K562 (cell line): ENCODE measurements at regions not wholly inside any gene's neighbourhood (a gene's known extent, or its start where the extent isn't known, plus 50 kb on each side); places are given as distances from the start of the nearest gene placed in this dataset.
"Not testable (repeated sequence)": the region's sequence is repeated elsewhere in the genome, so short reads cannot be mapped to it uniquely, and the experiment has no call there.

Source experiments
- ATAC-seq: fragments of 200-7000 bp; cut with Tn5 transposase; 3 replicates; pipeline ENCODE4 v1.9.1; 2020; ENCODE audit warnings: moderate library complexity
- BruUV-seq: library from RNA; stranded (reverse); fragments of 400-500 nt; replicated peaks from 2 replicates; lab custom pipeline; 2021; lab: Mats Ljungman, UMichigan
- CTCF ChIA-PET: fragments of 300-600 bp; formaldehyde crosslinking; extraction: SDS; loops from one replicate; lab custom pipeline; 2021; ENCODE audit warnings: low intra/inter-chr PET ratio; lab: Yijun Ruan, JAX
- POLR2A ChIA-PET: fragments of 300-600, 350-650 bp; sonication (Branson Sonifier 250); formaldehyde crosslinking; extraction: SDS; loops from one replicate; lab custom pipeline; 2021; ENCODE audit warnings: antibody characterized with exemption, inconsistent platforms; lab: Yijun Ruan, JAX
- DNase-seq, 4 experiments: peaks; one replicate each; pipeline versions ENCODE4 v3.0.0 to v3.0.0-alpha.2; 2011 to 2018; ENCODE audit warnings: low spot score in 3 of 4, mixed read lengths in 3 of 4; ENCODE audit errors: extremely low read depth in 1 of 4
- FAIRE-seq: peaks from 2 replicates; lab custom pipeline; 2011; peaks lifted over from hg19 to GRCh38; lab: Jason Lieb, UNC
- H2AFZ ChIP-seq: 2 replicates; pipeline ENCODE4 v1.6.0; 2011; ENCODE audit warnings: low read depth, low read length, control low read depth, inconsistent platforms
- H3K27ac ChIP-seq: fragments of 200-600 bp; 3 replicates; pipeline ENCODE4 v1.8.0; 2011; ENCODE audit warnings: low read depth, mild to moderate bottlenecking, control low read depth, inconsistent platforms, low read length, moderate library complexity, mixed read lengths; ENCODE audit errors: extremely low read depth
- H3K27me3 ChIP-seq, 2 experiments: fragments of 300-600 bp in 1 of 2; 2 replicates in 1 of 2; 3 replicates in 1 of 2; pipeline versions ENCODE4 v1.6.0 to v1.8.0; 2011; ENCODE audit warnings: inconsistent platforms in 2 of 2, low read length in 2 of 2, mild to moderate bottlenecking in 1 of 2, mixed read lengths in 1 of 2, moderate library complexity in 1 of 2; ENCODE audit not compliant: control insufficient read depth in 2 of 2, insufficient read depth in 2 of 2
- H3K36me3 ChIP-seq: fragments of 300-600 bp; 3 replicates; pipeline ENCODE4 v1.8.0; 2011; ENCODE audit warnings: mild to moderate bottlenecking, low read length, inconsistent platforms; ENCODE audit not compliant: control insufficient read depth, insufficient read depth
- H3K4me1 ChIP-seq, 2 experiments: fragments of 200-600 bp in 1 of 2; replicated peaks in 1 of 2; 2 replicates in 1 of 2; 3 replicates in 1 of 2; pipeline versions ENCODE4 v1.5.1 to v1.8.0; 2011; ENCODE audit warnings: inconsistent platforms in 2 of 2, low read length in 2 of 2, mild to moderate bottlenecking in 1 of 2, mixed read lengths in 1 of 2, moderate library complexity in 1 of 2; ENCODE audit not compliant: control insufficient read depth in 2 of 2, insufficient read depth in 2 of 2
- H3K4me2 ChIP-seq: 2 replicates; pipeline ENCODE4 v1.6.1; 2011; ENCODE audit warnings: low read length, control low read depth, inconsistent platforms, mixed read lengths; ENCODE audit not compliant: insufficient read depth
- H3K4me3 ChIP-seq: fragments of 200-600 bp; sonication (generic), shearing (Covaris generic); 2 replicates; pipeline ENCODE4 v1.5.1; 2016; ENCODE audit warnings: control low read depth, inconsistent platforms
- H3K79me2 ChIP-seq: fragments of 200-600 bp; 3 replicates; pipeline ENCODE4 v1.8.0; 2011; ENCODE audit warnings: low read length, inconsistent platforms; ENCODE audit not compliant: control insufficient read depth, insufficient read depth
- H3K9ac ChIP-seq, 2 experiments: 2 replicates each; pipeline versions ENCODE4 v1.6.0 to v1.6.1; 2011; ENCODE audit warnings: low read depth in 2 of 2, low read length in 2 of 2, control low read depth in 1 of 2, inconsistent platforms in 1 of 2, mild to moderate bottlenecking in 1 of 2, mixed read lengths in 1 of 2; ENCODE audit not compliant: insufficient read depth in 1 of 2
- H3K9me1 ChIP-seq: one replicate; pipeline ENCODE4 v1.6.0; 2011; ENCODE audit warnings: inconsistent platforms, mild to moderate bottlenecking, low read length, moderate library complexity; ENCODE audit not compliant: control insufficient read depth, insufficient read depth
- H3K9me3 ChIP-seq: replicated peaks from 2 replicates; pipeline ENCODE4 v1.5.1; 2011; ENCODE audit warnings: low read depth, low read length, inconsistent platforms; ENCODE audit not compliant: control insufficient read depth, insufficient read depth
- H4K20me1 ChIP-seq: replicated peaks from 2 replicates; pipeline ENCODE4 v1.6.1; 2011; ENCODE audit warnings: low read length, inconsistent platforms, mixed read lengths; ENCODE audit not compliant: control insufficient read depth, insufficient read depth
- ATF3 ChIP-seq, 2 experiments: fragments of 450-650 bp in 1 of 2; sonication (generic) in 1 of 2; formaldehyde crosslinking in 1 of 2; IDR thresholded peaks in 1 of 2; conservative IDR thresholded peaks in 1 of 2; 2 replicates each; pipeline versions ENCODE4 v1.6.1 to v1.8.1; 2016 to 2023; ENCODE audit warnings: mild to moderate bottlenecking in 2 of 2, moderate library complexity in 2 of 2, inconsistent platforms in 1 of 2, missing genetic modification reagents in 1 of 2
- ETS1 ChIP-seq: conservative IDR thresholded peaks from 2 replicates; pipeline ENCODE4 v1.6.1; 2011; ENCODE audit warnings: low read depth, mild to moderate bottlenecking, low read length; ENCODE audit not compliant: control insufficient read depth
- NFYB ChIP-seq: IDR thresholded peaks from 2 replicates; pipeline ENCODE4 v1.6.1; 2011; ENCODE audit warnings: mild to moderate bottlenecking, moderate library complexity; ENCODE audit not compliant: insufficient read length; ENCODE audit errors: extremely low read depth
- TCF15 ChIP-seq: fragments of 250-450 bp; sonication (Bioruptor Pico); IDR thresholded peaks from 2 replicates; pipeline ENCODE4 v1.8.0; 2022; ENCODE audit warnings: moderate library complexity, mild to moderate bottlenecking, inconsistent platforms
- ZNF143 ChIP-seq: sonication (generic); formaldehyde crosslinking; IDR thresholded peaks from 2 replicates; pipeline ENCODE4 v1.9.0; 2022; ENCODE audit warnings: mild to moderate bottlenecking, missing genetic modification reagents
- WGBS: fragments of 100-300 bp; shearing (Covaris generic); methylation state at CpG from one replicate; pipeline ENCODE4 v1.1.6; 2016; ENCODE audit warnings: low coverage, mixed read lengths; ENCODE audit not compliant: insufficient coverage; ENCODE audit errors: missing lambda C conversion rate; 5-methylcytosine and 5-hydroxymethylcytosine counted together
- in situ Hi-C: fragments of 300-500 bp; cut with MboI; formaldehyde crosslinking; loops from 4 replicates; pipeline ENCODE4 v1.15.0; 2018; ENCODE audit warnings: inconsistent platforms, mixed read lengths
- intact Hi-C: fragments of 100-400 bp; cut with micrococcal nuclease; formaldehyde crosslinking; loops from 2 replicates; pipeline ENCODE4 v1.14.2; 2022

GRCh38 chr13:46466074-46466473, 79.0 kb upstream of the RUBCNL start:
- H3K9ac ChIP-seq, H3K4me1 ChIP-seq, H3K4me3 ChIP-seq, H3K79me2 ChIP-seq, H3K27me3 ChIP-seq, DNase-seq, H4K20me1 ChIP-seq, FAIRE-seq, H2AFZ ChIP-seq, H3K4me2 ChIP-seq, H3K9me1 ChIP-seq, ATAC-seq, BruUV-seq, intact Hi-C loops, CTCF ChIA-PET, H3K36me3 ChIP-seq, H3K9me3 ChIP-seq, POLR2A ChIA-PET, H3K27ac ChIP-seq: not testable (repeated sequence)
- WGBS = 0% methylated on average over 5 of the region's 7 CpGs
- in situ Hi-C loops = loop anchor here (10.0 kb wide), 1 partner anchor 1081 kb away; no protein-coding TSS in a partner anchor

GRCh38 chr13:46463719-46464118, 76.7 kb upstream of the RUBCNL start:
- Histone ChIP-seq H3K36me3 (no peaks in the 10 kb centered on the region), H3K4me3 (no peak overlapping the region), H3K9me3 (no peaks in the 10 kb centered on the region), H3K27ac (no peak overlapping the region), H3K4me1 (no peaks in the 10 kb centered on the region; a peak in 1 of 5 replicates), H2AFZ (no peak overlapping the region), H3K9ac (no peak overlapping the region), H3K27me3 (no peaks in the 10 kb centered on the region), H3K4me2 (no peak overlapping the region), H3K9me1 (no peaks in the 10 kb centered on the region), H4K20me1 (no peaks in the 10 kb centered on the region), H3K79me2 (no peaks in the 10 kb centered on the region)
- FAIRE-seq (no peak), DNase-seq (no peak), ATAC-seq (no peak)
- TF ChIP-seq ZNF143 (CRISPR knock-in tag) (no peak), ETS1 (no peak), ATF3 (IDR thresholded peaks at IDR 0.05) (no peak), ATF3 (CRISPR knock-in tag; conservative IDR thresholded peaks at IDR 0.05) (no peak), TCF15 (CRISPR knock-in tag) (no peak), NFYB (no peak)
- BruUV-seq = no TSS peak
- in situ Hi-C loops (loop anchor here (10.0 kb wide), 1 partner anchor 1079 kb away; no protein-coding TSS in a partner anchor), intact Hi-C loops (no loop called here)
- ChIA-PET POLR2A (no interaction called here), CTCF (no interaction called here)
- 8% methylated on average over 14 of the region's 23 CpGs for WGBS
